HepG2 (cell line): ENCODE measurements at regions not wholly inside any gene's neighbourhood (a gene's known extent, or its start where the extent isn't known, plus 50 kb on each side); places are given as distances from the start of the nearest gene placed in this dataset.

Experiments used
- ATAC-seq: fragments of 200-7000 bp; cut with Tn5 transposase; 3 replicates; pipeline ENCODE4 v1.9.1; 2020; ENCODE audit warnings: mild to moderate bottlenecking, moderate library complexity
- BruUV-seq: library from RNA; stranded (reverse); fragments of 400-500 nt; replicated peaks from 2 replicates; lab custom pipeline; 2021; lab: Mats Ljungman, UMichigan
- CTCF ChIA-PET: fragments of 300-600 bp; formaldehyde crosslinking; extraction: SDS; loops from one replicate; lab custom pipeline; 2021; ENCODE audit warnings: low total read pairs, inconsistent platforms, low intra/inter-chr PET ratio; lab: Yijun Ruan, JAX
- POLR2A ChIA-PET: fragments of 350-600 bp; sonication (Branson Sonifier 250); formaldehyde crosslinking; loops from one replicate; lab custom pipeline; 2020; ENCODE audit warnings: antibody characterized with exemption, inconsistent platforms; lab: Yijun Ruan, JAX
- DNase-seq: peaks from one replicate; pipeline ENCODE4 v3.0.0-alpha.2; 2015; ENCODE audit warnings: low spot score
- FAIRE-seq: peaks from 3 replicates; lab custom pipeline; 2011; peaks lifted over from hg19 to GRCh38; lab: Jason Lieb, UNC
- H2AFZ ChIP-seq: one replicate; pipeline ENCODE4 v1.6.1; 2011; ENCODE audit warnings: low read length, inconsistent platforms
- H3K27ac ChIP-seq: fragments of 300-600 bp; 3 replicates; pipeline ENCODE4 v1.8.0; 2011; ENCODE audit warnings: mixed run types, mild to moderate bottlenecking, mixed read lengths, low read length, inconsistent platforms; ENCODE audit not compliant: insufficient read depth; ENCODE audit errors: extremely low read length
- H3K27me3 ChIP-seq, 2 experiments: fragments of 200-600 bp in 1 of 2; 2 replicates in 1 of 2; 3 replicates in 1 of 2; pipeline versions ENCODE4 v1.6.0 to v1.8.0; 2011; ENCODE audit warnings: low read length in 2 of 2, mild to moderate bottlenecking in 2 of 2, moderate library complexity in 2 of 2, inconsistent platforms in 1 of 2; ENCODE audit not compliant: insufficient read depth in 2 of 2, control insufficient read depth in 1 of 2
- H3K36me3 ChIP-seq, 2 experiments: fragments of 200-600 bp in 1 of 2; replicated peaks in 1 of 2; 2 replicates in 1 of 2; 3 replicates in 1 of 2; pipeline versions ENCODE4 v1.5.1 to v1.8.0; 2011; ENCODE audit warnings: low read length in 2 of 2, inconsistent platforms in 1 of 2; ENCODE audit not compliant: insufficient read depth in 2 of 2, control insufficient read depth in 1 of 2
- H3K4me1 ChIP-seq: 2 replicates; pipeline ENCODE4 v1.5.1; 2012; ENCODE audit warnings: low read length, inconsistent platforms; ENCODE audit not compliant: insufficient read depth
- H3K4me2 ChIP-seq: 2 replicates; pipeline ENCODE4 v1.6.0; 2011; ENCODE audit warnings: low read depth, low read length, inconsistent platforms
- H3K4me3 ChIP-seq, 3 experiments: fragments of 200-600 bp in 1 of 3; sonication (generic), shearing (Covaris generic) in 1 of 3; replicated peaks in 1 of 3; 2 replicates each; pipeline ENCODE4 v1.5.1; 2011 to 2016; ENCODE audit warnings: low read length in 3 of 3, inconsistent platforms in 2 of 3, low read depth in 2 of 3, mild to moderate bottlenecking in 2 of 3, control low read depth in 1 of 3, mixed read lengths in 1 of 3; ENCODE audit not compliant: insufficient read depth in 1 of 3
- H3K79me2 ChIP-seq: one replicate; pipeline ENCODE4 v1.6.1; 2011; ENCODE audit warnings: low read length, inconsistent platforms; ENCODE audit not compliant: insufficient read depth
- H3K9ac ChIP-seq: 2 replicates; pipeline ENCODE4 v1.6.0; 2011; ENCODE audit warnings: mild to moderate bottlenecking, low read depth, low read length, inconsistent platforms; ENCODE audit not compliant: insufficient read depth
- H3K9me3 ChIP-seq: 2 replicates; pipeline ENCODE4 v1.5.1; 2012; ENCODE audit warnings: mild to moderate bottlenecking, low read length
- H4K20me1 ChIP-seq: 2 replicates; pipeline ENCODE4 v1.6.0; 2011; ENCODE audit warnings: inconsistent platforms, mild to moderate bottlenecking, low read length, moderate library complexity; ENCODE audit not compliant: insufficient read depth
- ATF1 ChIP-seq: IDR thresholded peaks from 2 replicates; pipeline ENCODE4 v1.6.1; 2016; ENCODE audit warnings: mild to moderate bottlenecking, control low read depth
- ATF2 ChIP-seq: sonication (generic); formaldehyde crosslinking; IDR thresholded peaks from 2 replicates; pipeline ENCODE4 v1.4.0; 2020; ENCODE audit warnings: missing genetic modification reagents
- ESRRA ChIP-seq: sonication (generic); formaldehyde crosslinking; IDR thresholded peaks from 2 replicates; pipeline ENCODE4 v1.5.1; 2020; ENCODE audit warnings: mild to moderate bottlenecking, low read depth, missing genetic modification reagents
- EZH2 ChIP-seq: conservative IDR thresholded peaks from 2 replicates; pipeline ENCODE4 v1.6.1; 2012; ENCODE audit warnings: mild to moderate bottlenecking, low read depth, low read length, moderate library complexity
- FLYWCH1 ChIP-seq: sonication (generic); formaldehyde crosslinking; IDR thresholded peaks from 2 replicates; pipeline ENCODE4 v1.8.1; 2023; ENCODE audit warnings: mild to moderate bottlenecking, missing genetic modification reagents
- FOXK1 ChIP-seq: sonication (generic); formaldehyde crosslinking; IDR thresholded peaks from 2 replicates; pipeline ENCODE4 v1.4.0; 2020; ENCODE audit warnings: low read depth, missing genetic modification reagents, borderline replicate concordance
- HMGA1 ChIP-seq: sonication (generic); formaldehyde crosslinking; conservative IDR thresholded peaks from 2 replicates; pipeline ENCODE4 v1.4.0; 2020; ENCODE audit warnings: missing genetic modification reagents
- HNRNPLL ChIP-seq: fragments of 200-400 bp; formaldehyde crosslinking; IDR thresholded peaks from 2 replicates; pipeline ENCODE4 v1.6.1; 2017; ENCODE audit warnings: mild to moderate bottlenecking, low read depth, low read length; ENCODE audit not compliant: poor library complexity, severe bottlenecking
- MEF2D ChIP-seq: sonication (generic); formaldehyde crosslinking; IDR thresholded peaks from 2 replicates; pipeline ENCODE4 v1.5.1; 2020; ENCODE audit warnings: mild to moderate bottlenecking, missing genetic modification reagents
- MTF1 ChIP-seq: sonication (generic); formaldehyde crosslinking; IDR thresholded peaks from 2 replicates; pipeline ENCODE4 v1.5.0; 2020; ENCODE audit warnings: missing genetic modification reagents
- POGK ChIP-seq: sonication (generic); formaldehyde crosslinking; conservative IDR thresholded peaks from 2 replicates; pipeline ENCODE4 v1.8.0; 2022; ENCODE audit warnings: mild to moderate bottlenecking, moderate library complexity, missing genetic modification reagents
- SMAD9 ChIP-seq: sonication (generic); formaldehyde crosslinking; IDR thresholded peaks from 2 replicates; pipeline ENCODE4 v1.5.1; 2020; ENCODE audit warnings: mild to moderate bottlenecking, missing genetic modification reagents
- TCF7L2 ChIP-seq: IDR thresholded peaks from 2 replicates; pipeline ENCODE4 v1.6.1; 2011; ENCODE audit warnings: mild to moderate bottlenecking, low read depth, low read length, moderate library complexity
- TRAFD1 ChIP-seq: sonication (generic); formaldehyde crosslinking; IDR thresholded peaks from 2 replicates; pipeline ENCODE4 v1.5.1; 2020; ENCODE audit warnings: missing genetic modification reagents, mild to moderate bottlenecking, borderline replicate concordance
- ZNF383 ChIP-seq: sonication (generic); formaldehyde crosslinking; IDR thresholded peaks from 2 replicates; pipeline ENCODE4 v1.4.0; 2020; ENCODE audit warnings: missing genetic modification reagents, mild to moderate bottlenecking, borderline replicate concordance
- ZNF496 ChIP-seq: sonication (generic); formaldehyde crosslinking; IDR thresholded peaks from 2 replicates; pipeline ENCODE4 v1.8.1; 2023; ENCODE audit warnings: mild to moderate bottlenecking, moderate library complexity, missing genetic modification reagents; ENCODE audit not compliant: insufficient replicate concordance
- ZNF567 ChIP-seq: sonication (generic); formaldehyde crosslinking; IDR thresholded peaks from 2 replicates; pipeline ENCODE4 v1.8.1; 2023; ENCODE audit warnings: mild to moderate bottlenecking, missing genetic modification reagents, borderline replicate concordance
- WGBS: methylation state at CpG from one replicate; pipeline ENCODE4 v1.1.6; 2017; ENCODE audit warnings: low lambda C conversion rate; 5-methylcytosine and 5-hydroxymethylcytosine counted together
- in situ Hi-C: cut with HindIII; loops from 2 replicates; pipeline ENCODE4 v1.10.0; 2017; ENCODE audit warnings: low pct_unique_long_range_greater_than_20kb; ENCODE audit not compliant: extremely low pct_ligation_motif_present
- intact Hi-C: fragments of 100-400 bp; cut with micrococcal nuclease; formaldehyde crosslinking; loops from one replicate; pipeline ENCODE4 v1.10.0; 2022; ENCODE audit not compliant: unreplicated experiment
- TF ChIP-seq, protein P1 (sequence below): sonication (generic); formaldehyde crosslinking; IDR thresholded peaks from 2 replicates; pipeline ENCODE4 v1.4.0; 2020; ENCODE audit warnings: missing genetic modification reagents

DNA sequence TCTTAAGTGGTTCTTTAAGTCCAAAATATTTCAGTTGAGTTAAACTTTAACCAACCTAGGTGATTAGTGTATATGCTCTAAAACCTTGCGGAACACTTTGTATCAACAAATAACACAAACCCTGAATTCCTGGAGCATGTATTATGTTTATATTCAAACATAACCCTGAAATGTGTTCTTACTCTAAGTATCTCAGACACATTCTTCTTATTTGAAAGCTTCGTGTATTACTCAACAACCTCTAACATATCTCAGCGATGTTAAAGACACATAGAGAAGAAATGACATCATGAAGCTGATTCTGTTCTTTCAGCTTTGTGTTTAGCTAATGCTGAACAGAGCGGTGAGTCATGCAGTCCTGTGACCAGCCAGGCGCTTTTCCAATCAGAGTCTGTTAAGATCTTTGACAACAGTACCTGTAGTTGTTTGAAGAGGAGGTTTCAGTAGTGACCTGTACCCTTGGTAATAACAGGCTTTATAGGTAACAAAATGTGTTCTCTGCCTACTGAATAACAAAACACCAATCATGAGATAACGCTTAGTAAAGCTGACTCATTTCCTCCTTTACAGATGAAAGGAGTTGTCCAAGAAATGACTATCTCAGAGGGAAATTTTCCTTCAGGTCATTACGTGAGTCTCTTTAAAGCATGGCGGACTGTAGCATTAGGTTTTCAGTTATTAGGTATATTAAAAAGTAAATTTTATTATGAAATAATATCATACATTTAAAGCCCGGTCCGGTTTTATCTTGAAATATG is 67.3 kb upstream of the KLF6 start:
- Histone ChIP-seq H3K4me3 (peak overlapping the region in 2 of 3 experiments; percentile 20 to 35; a peak in 2 of 6 replicates), H3K9me3 (no peaks in the 10 kb centered on the region), H3K9ac (peak overlapping the region; percentile 52), H3K4me2 (peak overlapping the region; percentile 69), H4K20me1 (no peaks in the 10 kb centered on the region), H3K27ac (peak overlapping the region; percentile 70), H3K36me3 (no peaks in the 10 kb centered on the region), H3K4me1 (peaks cover 65% of the 10 kb centered on the region), H3K27me3 (no peaks in the 10 kb centered on the region), H3K79me2 (no peaks in the 10 kb centered on the region), H2AFZ (no peak overlapping the region)
- intact Hi-C loops: loop anchor here (1.0 to 2.0 kb wide), 3 partner anchors 34 to 66 kb away; no protein-coding TSS in a partner anchor
- BruUV-seq: TSS peak; percentile 89
- ChIA-PET CTCF (no interaction called here), POLR2A (interaction anchor here (0.7 to 4.0 kb wide), 16 partner anchors 17 to 86 kb away, joined by 3 to 129 read pairs (median 7); partner anchors contain the start of gene KLF6)
- in situ Hi-C loops: loop anchor here (5.0 kb wide), 1 partner anchor 65 kb away; the partner anchor contains the start of gene KLF6
- ATAC-seq (peak; percentile 96), DNase-seq (peak; percentile 98), FAIRE-seq (peak; percentile 98)
- WGBS: 29% methylated on average over 10 of the region's 10 CpGs
- TF ChIP-seq HMGA1 (CRISPR knock-in tag) (no peak), POGK (CRISPR knock-in tag) (no peak), ATF2 (CRISPR knock-in tag) (peak; percentile 98), FLYWCH1 (CRISPR knock-in tag) (no peak), TCF7L2 (no peak; the same call in 1 of the 2 replicates), ATF1 (peak; percentile 72), MEF2D (peak; percentile 65; the same call in 1 of the 2 replicates), EZH2 (no peak), TRAFD1 (no peak), FOXK1 (CRISPR knock-in tag) (peak; percentile 88), HNRNPLL (no peak), ZNF496 (no peak), SMAD9 (CRISPR knock-in tag) (no peak), MTF1 (CRISPR knock-in tag) (no peak), ESRRA (CRISPR knock-in tag) (no peak), ZNF383 (CRISPR knock-in tag) (no peak), ZNF567 (CRISPR knock-in tag) (no peak)
- TF ChIP-seq, protein P1, sequence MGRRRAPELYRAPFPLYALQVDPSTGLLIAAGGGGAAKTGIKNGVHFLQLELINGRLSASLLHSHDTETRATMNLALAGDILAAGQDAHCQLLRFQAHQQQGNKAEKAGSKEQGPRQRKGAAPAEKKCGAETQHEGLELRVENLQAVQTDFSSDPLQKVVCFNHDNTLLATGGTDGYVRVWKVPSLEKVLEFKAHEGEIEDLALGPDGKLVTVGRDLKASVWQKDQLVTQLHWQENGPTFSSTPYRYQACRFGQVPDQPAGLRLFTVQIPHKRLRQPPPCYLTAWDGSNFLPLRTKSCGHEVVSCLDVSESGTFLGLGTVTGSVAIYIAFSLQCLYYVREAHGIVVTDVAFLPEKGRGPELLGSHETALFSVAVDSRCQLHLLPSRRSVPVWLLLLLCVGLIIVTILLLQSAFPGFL (CRISPR knock-in tag): no peak
